ENCODE measurements at regions not wholly inside any gene's neighbourhood (a gene's known extent, or its start where the extent isn't known, plus 50 kb on each side); places are given as distances from the start of the nearest gene placed in this dataset.

DNA sequence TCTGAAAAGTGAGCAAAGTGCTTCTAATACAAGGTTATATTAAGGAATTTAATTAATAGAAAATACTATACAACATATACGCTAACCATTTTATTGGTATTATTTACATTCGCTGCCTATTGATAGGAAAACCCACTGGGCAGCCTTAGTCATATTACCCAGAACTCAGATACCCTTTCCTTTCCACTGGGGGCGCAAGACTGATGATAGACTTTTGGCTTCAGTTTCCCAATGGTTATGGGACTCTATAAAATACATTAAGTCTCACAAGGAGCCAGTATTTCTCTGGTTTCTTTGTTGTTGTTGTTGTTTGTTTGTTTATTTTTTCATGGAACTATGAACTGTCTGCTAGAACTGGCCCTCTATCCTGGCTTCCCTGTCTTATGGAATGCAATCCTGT lies 471.1 kb upstream of the KIRREL3 start:
- no peak for ATAC-seq (ENCODE audit: low FRiP score)
- no peak overlapping the region for H3K4me3 ChIP-seq (ENCODE audit: low read length in 2 of 2)
- no peak overlapping the region for H3K27ac ChIP-seq (ENCODE audit: low read depth in 1 of 2, low read length in 2 of 2)
- intact Hi-C loops (cut with DNase I), result no loop called here
- DNase-seq, result no peak
- H3K27me3 ChIP-seq (ENCODE audit: control insufficient read depth in 1 of 2, insufficient read depth in 2 of 2, low read length in 1 of 2), result peaks cover 0 to 1% of the 10 kb centered on the region in 2 donors
- 87 to 90% methylated on average over 3 of the region's 3 CpGs for WGBS, 2 donors
- H3K9me3 ChIP-seq (ENCODE audit: control insufficient read depth, low read length), result no peaks in the 10 kb centered on the region
- H3K36me3 ChIP-seq (ENCODE audit: control insufficient read depth in 1 of 2, insufficient read depth in 2 of 2, low read length in 1 of 2), result no peaks in the 10 kb centered on the region
- no peaks in the 10 kb centered on the region for H3K4me1 ChIP-seq (ENCODE audit: control insufficient read depth in 1 of 2, insufficient read depth in 2 of 2, low read length in 2 of 2)

DNA sequence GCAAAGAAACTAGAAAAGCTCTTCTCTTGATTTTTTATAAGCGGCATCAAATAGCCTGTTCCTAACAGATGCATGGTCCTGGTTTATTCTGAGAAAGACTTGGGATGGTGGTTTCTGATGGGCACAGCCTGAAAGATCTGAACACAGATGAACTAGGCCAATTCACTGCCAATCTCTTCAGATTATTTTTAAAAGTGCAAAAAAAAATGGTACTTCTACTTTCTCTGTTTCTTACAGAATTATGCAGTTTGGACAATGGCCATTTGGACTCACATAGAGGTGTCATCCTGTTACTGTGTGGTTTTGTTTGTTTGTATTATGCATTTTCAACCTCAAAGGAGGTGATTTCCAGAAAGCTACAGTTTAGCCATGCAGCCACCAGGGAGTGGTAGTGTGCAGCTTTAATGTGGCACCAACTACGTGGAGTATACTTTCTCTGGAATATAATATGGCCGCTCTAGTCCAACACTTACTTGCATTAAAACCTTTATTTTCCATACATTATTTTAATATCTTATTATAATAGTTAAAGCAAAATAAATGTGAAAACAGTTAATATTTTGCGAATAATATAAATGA lies 469.8 kb upstream of the KIRREL3 start:
- Histone ChIP-seq H3K36me3 (ENCODE audit: control insufficient read depth in 1 of 2, insufficient read depth in 2 of 2, low read length in 1 of 2) (no peaks in the 10 kb centered on the region), H3K4me3 (ENCODE audit: low read length in 2 of 2) (no peak overlapping the region), H3K9me3 (ENCODE audit: control insufficient read depth, low read length) (no peaks in the 10 kb centered on the region), H3K27ac (ENCODE audit: low read depth in 1 of 2, low read length in 2 of 2) (no peak overlapping the region), H3K27me3 (ENCODE audit: control insufficient read depth in 1 of 2, insufficient read depth in 2 of 2, low read length in 1 of 2) (no peaks in the 10 kb centered on the region), H3K4me1 (ENCODE audit: control insufficient read depth in 1 of 2, insufficient read depth in 2 of 2, low read length in 2 of 2) (no peaks in the 10 kb centered on the region)
- intact Hi-C loops (cut with DNase I), result no loop called here
- DNase-seq, result no peak
- ATAC-seq (ENCODE audit: low FRiP score), result no peak
- WGBS, 2 donors, result 69 to 75% methylated on average over 4 of the region's 4 CpGs

DNA sequence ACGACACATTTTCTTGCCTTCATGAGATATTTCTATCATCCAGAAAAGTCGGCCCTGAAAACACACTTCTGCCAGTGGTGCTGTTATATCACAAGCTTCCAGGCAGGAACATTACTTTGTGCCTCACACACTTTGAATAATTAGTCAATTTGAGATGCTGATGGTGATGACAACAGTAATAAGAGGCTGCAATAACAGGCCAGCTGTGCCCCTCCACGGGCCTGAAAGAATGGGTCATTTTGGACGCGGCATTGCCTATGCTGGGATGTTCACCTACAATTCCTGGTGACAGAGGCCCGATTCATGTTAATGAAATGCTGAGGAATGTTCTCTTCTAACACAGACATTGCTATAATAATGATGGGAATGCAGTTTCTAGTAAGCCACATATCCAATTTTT lies 463.8 kb upstream of the KIRREL3 start:
- no peak overlapping the region for H3K4me3 ChIP-seq (ENCODE audit: low read length in 2 of 2)
- ATAC-seq (ENCODE audit: low FRiP score) (no peak), DNase-seq (no peak)
- H3K36me3 ChIP-seq (ENCODE audit: control insufficient read depth in 1 of 2, insufficient read depth in 2 of 2, low read length in 1 of 2), result no peaks in the 10 kb centered on the region
- no peak overlapping the region for H3K27ac ChIP-seq (ENCODE audit: low read depth in 1 of 2, low read length in 2 of 2)
- 63 to 71% methylated on average over 6 of the region's 6 CpGs for WGBS, 2 donors
- H3K9me3 ChIP-seq (ENCODE audit: control insufficient read depth, low read length), result no peaks in the 10 kb centered on the region
- intact Hi-C loops (cut with DNase I), result no loop called here
- H3K4me1 ChIP-seq (ENCODE audit: control insufficient read depth in 1 of 2, insufficient read depth in 2 of 2, low read length in 2 of 2), result no peaks in the 10 kb centered on the region
- peaks cover 0 to 2% of the 10 kb centered on the region in 2 donors for H3K27me3 ChIP-seq (ENCODE audit: control insufficient read depth in 1 of 2, insufficient read depth in 2 of 2, low read length in 1 of 2)

DNA sequence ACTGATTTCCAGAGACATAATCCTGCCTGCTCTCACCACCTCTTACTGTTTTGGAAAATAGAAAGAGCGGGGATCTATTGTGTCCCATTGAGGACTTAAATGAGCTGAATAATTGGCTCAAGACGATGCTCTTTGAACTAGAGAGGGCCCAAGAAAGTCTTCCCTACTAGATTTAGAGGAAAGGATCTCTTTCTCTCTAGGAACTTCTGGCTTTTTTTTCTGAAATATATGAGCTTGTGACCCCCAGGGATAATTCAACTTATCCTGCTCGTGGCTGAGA lies 461.4 kb upstream of the KIRREL3 start:
- peaks cover 0 to 2% of the 10 kb centered on the region in 2 donors for H3K27me3 ChIP-seq (ENCODE audit: control insufficient read depth in 1 of 2, insufficient read depth in 2 of 2, low read length in 1 of 2)
- H3K9me3 ChIP-seq (ENCODE audit: control insufficient read depth, low read length), result no peaks in the 10 kb centered on the region
- no peak for DNase-seq
- no peak for ATAC-seq (ENCODE audit: low FRiP score)
- intact Hi-C loops (cut with DNase I), result no loop called here
- H3K36me3 ChIP-seq (ENCODE audit: control insufficient read depth in 1 of 2, insufficient read depth in 2 of 2, low read length in 1 of 2), result no peaks in the 10 kb centered on the region
- no peaks in the 10 kb centered on the region for H3K4me1 ChIP-seq (ENCODE audit: control insufficient read depth in 1 of 2, insufficient read depth in 2 of 2, low read length in 2 of 2)
- H3K27ac ChIP-seq (ENCODE audit: low read depth in 1 of 2, low read length in 2 of 2), result no peak overlapping the region
- 83 to 84% methylated on average over 3 of the region's 3 CpGs for WGBS, 2 donors
- H3K4me3 ChIP-seq (ENCODE audit: low read length in 2 of 2), result no peak overlapping the region

DNA sequence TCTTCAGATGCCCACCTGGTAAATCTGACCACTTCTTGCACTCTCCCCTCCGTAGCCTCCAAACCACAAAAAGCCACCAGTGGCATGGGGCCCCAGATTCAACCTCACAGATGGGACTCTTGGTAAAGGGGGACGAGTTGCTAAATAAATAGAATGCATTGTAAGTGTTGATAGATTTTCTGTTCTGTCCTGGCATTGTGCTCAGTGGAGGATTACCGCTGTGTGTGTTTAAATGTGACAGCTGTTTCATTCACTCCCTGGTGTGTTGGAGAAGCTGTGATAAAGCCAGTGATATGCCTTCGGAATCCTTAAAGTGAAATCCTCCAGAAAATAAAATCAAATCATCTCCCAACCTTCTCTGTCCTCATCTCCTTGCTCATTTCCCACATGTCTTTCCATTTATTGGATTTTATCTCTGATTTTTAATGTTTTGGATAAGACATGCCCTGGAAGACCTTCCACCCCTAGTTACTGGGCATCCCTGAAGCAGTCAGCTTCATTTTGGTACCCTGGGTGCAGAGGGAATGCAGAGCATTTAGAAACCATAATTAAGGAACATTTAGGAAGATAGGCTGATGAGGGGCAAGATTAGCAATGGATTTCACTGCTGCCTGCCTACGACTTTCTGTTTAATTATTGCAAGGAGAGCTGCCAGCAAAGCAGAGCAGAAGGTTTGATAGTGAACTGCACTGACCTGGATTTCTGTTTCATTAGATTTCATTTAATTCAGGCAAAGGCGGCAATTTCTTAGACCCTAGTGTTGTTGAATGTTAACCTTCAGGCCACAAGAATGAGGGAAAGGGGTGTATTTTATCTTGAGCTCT lies 460.9 kb upstream of the KIRREL3 start:
- peaks cover 0 to 2% of the 10 kb centered on the region in 2 donors for H3K27me3 ChIP-seq (ENCODE audit: control insufficient read depth in 1 of 2, insufficient read depth in 2 of 2, low read length in 1 of 2)
- ATAC-seq (ENCODE audit: low FRiP score) (no peak), DNase-seq (no peak)
- H3K4me3 ChIP-seq (ENCODE audit: low read length in 2 of 2), result no peak overlapping the region
- no peak overlapping the region for H3K27ac ChIP-seq (ENCODE audit: low read depth in 1 of 2, low read length in 2 of 2)
- intact Hi-C loops (cut with DNase I), result no loop called here
- H3K4me1 ChIP-seq (ENCODE audit: control insufficient read depth in 1 of 2, insufficient read depth in 2 of 2, low read length in 2 of 2), result no peaks in the 10 kb centered on the region
- H3K9me3 ChIP-seq (ENCODE audit: control insufficient read depth, low read length), result no peaks in the 10 kb centered on the region
- WGBS, 2 donors, result 71% methylated on average over 6 of the region's 6 CpGs
- H3K36me3 ChIP-seq (ENCODE audit: control insufficient read depth in 1 of 2, insufficient read depth in 2 of 2, low read length in 1 of 2), result no peaks in the 10 kb centered on the region

DNA sequence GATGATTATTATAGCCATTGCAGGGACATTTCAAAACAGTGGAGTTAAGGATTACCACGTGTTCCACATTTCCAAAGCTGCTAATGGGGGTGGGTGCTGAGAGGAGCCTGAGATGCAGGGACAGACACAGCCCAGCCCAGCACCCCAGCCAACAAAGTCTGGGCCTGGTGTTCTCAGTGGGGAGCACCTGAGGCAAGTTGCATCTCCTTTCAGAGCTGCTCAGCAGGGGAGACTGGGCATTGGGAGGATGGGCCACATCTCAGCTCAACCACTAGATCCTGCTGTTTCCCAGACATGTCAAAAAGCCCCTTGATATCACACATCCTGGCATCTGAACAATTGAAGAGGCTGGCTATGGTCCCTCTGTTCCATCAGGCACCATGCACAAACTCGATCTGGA lies 458.0 kb upstream of the KIRREL3 start:
- Histone ChIP-seq H3K36me3 (ENCODE audit: control insufficient read depth in 1 of 2, insufficient read depth in 2 of 2, low read length in 1 of 2) (no peaks in the 10 kb centered on the region), H3K4me3 (ENCODE audit: low read length in 2 of 2) (no peak overlapping the region), H3K9me3 (ENCODE audit: control insufficient read depth, low read length) (no peaks in the 10 kb centered on the region), H3K4me1 (ENCODE audit: control insufficient read depth in 1 of 2, insufficient read depth in 2 of 2, low read length in 2 of 2) (no peaks in the 10 kb centered on the region), H3K27ac (ENCODE audit: low read depth in 1 of 2, low read length in 2 of 2) (no peak overlapping the region), H3K27me3 (ENCODE audit: control insufficient read depth in 1 of 2, insufficient read depth in 2 of 2, low read length in 1 of 2) (no peaks in the 10 kb centered on the region)
- no peak for ATAC-seq (ENCODE audit: low FRiP score)
- intact Hi-C loops (cut with DNase I), result no loop called here
- WGBS, 2 donors, result 51 to 62% methylated on average over 2 of the region's 2 CpGs
- DNase-seq, result no peak

DNA sequence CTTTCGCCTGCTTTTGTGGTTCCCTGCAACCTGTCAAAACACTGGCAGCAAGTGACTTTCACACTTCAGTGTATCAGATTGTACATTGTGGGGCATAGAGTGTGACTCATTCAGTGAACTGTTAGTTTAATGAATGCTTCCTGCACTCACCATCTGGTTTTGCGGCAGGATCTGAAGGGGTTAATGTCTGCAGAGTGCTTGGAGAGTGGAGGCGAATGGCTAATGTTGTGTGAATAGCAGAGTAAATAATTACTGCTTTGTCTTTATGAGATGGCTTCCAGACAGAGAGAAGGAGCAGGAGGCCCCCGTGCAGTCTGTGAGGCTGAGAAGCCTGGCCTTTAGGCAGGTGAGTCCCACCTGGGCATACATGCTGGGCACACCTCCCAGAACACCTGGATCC lies 454.3 kb upstream of the KIRREL3 start:
- Histone ChIP-seq H3K36me3 (ENCODE audit: control insufficient read depth in 1 of 2, insufficient read depth in 2 of 2, low read length in 1 of 2) (no peaks in the 10 kb centered on the region), H3K4me3 (ENCODE audit: low read length in 2 of 2) (no peak overlapping the region), H3K9me3 (ENCODE audit: control insufficient read depth, low read length) (no peaks in the 10 kb centered on the region), H3K4me1 (ENCODE audit: control insufficient read depth in 1 of 2, insufficient read depth in 2 of 2, low read length in 2 of 2) (no peaks in the 10 kb centered on the region), H3K27ac (ENCODE audit: low read depth in 1 of 2, low read length in 2 of 2) (no peak overlapping the region), H3K27me3 (ENCODE audit: control insufficient read depth in 1 of 2, insufficient read depth in 2 of 2, low read length in 1 of 2) (no peaks in the 10 kb centered on the region)
- DNase-seq, result no peak
- WGBS, 2 donors, result 32 to 40% methylated on average over 4 of the region's 4 CpGs
- intact Hi-C loops (cut with DNase I), result no loop called here
- no peak for ATAC-seq (ENCODE audit: low FRiP score)

DNA sequence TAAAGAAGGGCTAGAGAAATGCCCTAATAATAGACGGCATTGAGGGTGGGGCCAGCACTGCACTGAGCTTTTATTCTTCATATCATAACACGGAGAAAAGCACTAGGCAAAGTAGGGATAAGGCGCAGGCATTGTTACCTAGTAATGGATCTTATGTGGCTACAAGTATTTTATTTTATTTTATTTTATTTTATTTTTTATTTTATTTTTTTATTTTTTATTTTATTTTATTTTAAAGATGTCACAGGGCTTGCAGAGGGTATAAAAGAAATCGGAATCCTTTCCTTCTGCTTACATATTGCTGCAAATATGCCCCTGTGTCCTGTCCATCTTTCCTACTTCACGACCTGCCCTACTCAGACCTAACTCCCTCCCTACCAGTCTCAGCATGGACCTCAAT lies 452.0 kb upstream of the KIRREL3 start:
- H3K27ac ChIP-seq (ENCODE audit: low read depth in 1 of 2, low read length in 2 of 2), result no peak overlapping the region
- intact Hi-C loops (cut with DNase I), result no loop called here
- WGBS, 2 donors, result 74 to 78% methylated on average over 5 of the region's 5 CpGs

DNA sequence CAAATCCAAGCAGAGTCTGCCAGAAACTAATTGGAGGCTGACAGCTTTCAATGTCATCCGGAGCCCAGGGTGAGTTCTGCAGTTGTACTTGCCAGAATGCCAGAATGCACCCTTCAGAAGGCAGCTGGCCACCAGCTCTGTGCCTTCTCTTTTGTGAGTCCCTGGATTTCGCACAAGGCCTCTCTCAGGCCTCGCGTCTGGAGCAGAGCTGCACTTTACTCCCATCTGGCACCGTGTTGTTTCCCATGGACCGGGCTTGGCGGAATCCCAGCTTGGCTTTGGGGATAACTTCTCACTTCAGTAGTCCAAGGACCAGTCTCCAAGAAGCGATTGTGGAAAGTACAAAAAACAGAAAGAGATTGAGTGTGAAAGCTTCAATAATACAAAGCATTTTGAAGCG lies 451.3 kb upstream of the KIRREL3 start:
- Histone ChIP-seq H3K9me3 (ENCODE audit: control insufficient read depth, low read length) (no peaks in the 10 kb centered on the region), H3K4me3 (ENCODE audit: low read length in 2 of 2) (no peak overlapping the region), H3K27me3 (ENCODE audit: control insufficient read depth in 1 of 2, insufficient read depth in 2 of 2, low read length in 1 of 2) (no peaks in the 10 kb centered on the region), H3K27ac (ENCODE audit: low read depth in 1 of 2, low read length in 2 of 2) (no peak overlapping the region), H3K4me1 (ENCODE audit: control insufficient read depth in 1 of 2, insufficient read depth in 2 of 2, low read length in 2 of 2) (no peaks in the 10 kb centered on the region), H3K36me3 (ENCODE audit: control insufficient read depth in 1 of 2, insufficient read depth in 2 of 2, low read length in 1 of 2) (no peaks in the 10 kb centered on the region)
- no peak for DNase-seq
- no peak for ATAC-seq (ENCODE audit: low FRiP score)
- intact Hi-C loops (cut with DNase I), result no loop called here
- WGBS, 2 donors, result 30% methylated on average over 9 of the region's 9 CpGs

More for the DNA sequence above, 452.0 kb upstream of the KIRREL3 start:
- DNase-seq (no peak), ATAC-seq (ENCODE audit: low FRiP score) (no peak)
- H3K4me1 ChIP-seq (ENCODE audit: control insufficient read depth in 1 of 2, insufficient read depth in 2 of 2, low read length in 2 of 2), result no peaks in the 10 kb centered on the region
- no peaks in the 10 kb centered on the region for H3K27me3 ChIP-seq (ENCODE audit: control insufficient read depth in 1 of 2, insufficient read depth in 2 of 2, low read length in 1 of 2)
- H3K36me3 ChIP-seq (ENCODE audit: control insufficient read depth in 1 of 2, insufficient read depth in 2 of 2, low read length in 1 of 2), result no peaks in the 10 kb centered on the region
- H3K9me3 ChIP-seq (ENCODE audit: control insufficient read depth, low read length), result no peaks in the 10 kb centered on the region
- no peak overlapping the region for H3K4me3 ChIP-seq (ENCODE audit: low read length in 2 of 2)
